Hippocampal formation (tissue), 2 donors: ENCODE measurements at regions not wholly inside any gene's neighbourhood (a gene's known extent, or its start where the extent isn't known, plus 50 kb on each side); places are given as distances from the start of the nearest gene placed in this dataset.

Experiments
- DNase-seq, 2 donors: peaks; one replicate each; lab custom pipeline; 2025; lab: John Stamatoyannopoulos, UW

- no peak for DNase-seq
Measured at GRCh38 chr15:47991357-47991756, 129.4 kb upstream of the SLC24A5 start.

- DNase-seq, result no peak
Measured at GRCh38 chr15:47993051-47993450, 127.7 kb upstream of the SLC24A5 start.

- DNase-seq, result no peak
Measured at GRCh38 chr15:47997195-47998080, 123.4 kb upstream of the SLC24A5 start.

GRCh38 chr15:47998619-47999019, 122.2 kb upstream of the SLC24A5 start:
- DNase-seq, result no peak

GRCh38 chr15:48001393-48002039, 119.3 kb upstream of the SLC24A5 start:
- DNase-seq, result no peak

- DNase-seq, result no peak
Measured at GRCh38 chr15:48002767-48003166, 118.0 kb upstream of the SLC24A5 start.

- no peak for DNase-seq
Measured at GRCh38 chr15:48003441-48003840, 117.3 kb upstream of the SLC24A5 start.

GRCh38 chr15:48005077-48005476, 115.7 kb upstream of the SLC24A5 start:
- no peak for DNase-seq

- DNase-seq, result no peak
Measured at GRCh38 chr15:48006031-48006511, 114.7 kb upstream of the SLC24A5 start.

GRCh38 chr15:48010316-48010715, 110.5 kb upstream of the SLC24A5 start:
- DNase-seq, result no peak

- no peak for DNase-seq
Measured at GRCh38 chr15:48012191-48012590, 108.6 kb upstream of the SLC24A5 start.

GRCh38 chr15:48016865-48017264, 103.9 kb upstream of the SLC24A5 start:
- no peak for DNase-seq

GRCh38 chr15:48017747-48018146, 103.0 kb upstream of the SLC24A5 start:
- DNase-seq, result no peak

GRCh38 chr15:48020166-48020565, 100.6 kb upstream of the SLC24A5 start:
- no peak for DNase-seq

GRCh38 chr15:48021336-48022086, 99.3 kb upstream of the SLC24A5 start:
- DNase-seq, result no peak

GRCh38 chr15:48025118-48025517, 95.7 kb upstream of the SLC24A5 start:
- DNase-seq, result no peak

GRCh38 chr15:48028712-48029111, 92.1 kb upstream of the SLC24A5 start:
- no peak for DNase-seq

GRCh38 chr15:48029642-48030041, 91.1 kb upstream of the SLC24A5 start:
- DNase-seq, result peak in 1 of 2 donors; percentile 30

- DNase-seq, result no peak
Measured at GRCh38 chr15:48031466-48031865, 89.3 kb upstream of the SLC24A5 start.

- DNase-seq, result no peak
Measured at GRCh38 chr15:48031973-48032372, 88.8 kb upstream of the SLC24A5 start.

- no peak for DNase-seq
Measured at GRCh38 chr15:48032911-48033310, 87.9 kb upstream of the SLC24A5 start.

GRCh38 chr15:48038221-48038620, 82.6 kb upstream of the SLC24A5 start:
- DNase-seq, result no peak
